Iris pigment epithelial cell (primary cell): ENCODE measurements at regions not wholly inside any gene's neighbourhood (a gene's known extent, or its start where the extent isn't known, plus 50 kb on each side); places are given as distances from the start of the nearest gene placed in this dataset.
A peak's percentile ranks its signal among the peaks of the same experiment; 100 is the strongest.
"Not testable (repeated sequence)": the region's sequence is repeated elsewhere in the genome, so short reads cannot be mapped to it uniquely, and the experiment has no call there.

Source experiments
- DNase-seq: peaks from one replicate; pipeline ENCODE4 v3.0.0-alpha.2; 2011; ENCODE audit warnings: low read depth

DNA sequence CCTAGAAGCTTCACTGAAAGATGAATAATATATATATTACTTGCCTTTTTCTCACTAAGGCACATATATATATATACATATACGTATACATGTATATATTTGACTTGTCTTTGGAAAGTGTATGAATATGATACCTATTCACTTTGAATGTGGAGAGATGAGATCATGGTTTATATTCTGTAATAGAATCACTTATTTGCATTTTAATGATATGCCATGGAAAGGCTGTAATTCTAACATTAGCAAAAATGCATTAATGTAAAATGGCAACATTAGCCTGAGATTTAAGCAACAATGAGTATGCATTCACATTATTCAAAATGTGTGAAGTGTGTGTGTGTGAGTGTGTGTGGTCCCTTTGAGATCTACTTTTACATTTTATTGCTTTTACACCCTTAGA lies 54.5 kb upstream of the PRKD1 start:
- DNase-seq: no peak

DNA sequence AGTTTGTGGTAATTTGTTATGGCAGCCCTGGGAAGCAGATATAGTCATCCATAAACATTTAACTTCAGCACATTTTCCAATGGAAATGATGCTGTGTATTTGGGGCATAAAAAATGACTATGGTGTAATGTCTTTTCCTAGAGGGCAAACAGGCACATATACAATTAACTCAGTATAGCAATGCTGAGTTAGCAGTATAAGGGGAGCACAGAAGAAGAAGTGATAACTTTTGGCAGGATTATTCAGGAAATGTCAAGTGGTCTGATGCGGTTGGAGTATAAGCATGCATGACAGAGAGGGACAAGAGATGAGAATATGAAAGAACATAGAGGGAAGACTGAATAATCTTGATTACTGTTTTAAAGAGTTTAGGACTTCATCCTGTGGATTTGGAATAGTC lies 55.3 kb upstream of the PRKD1 start:
- DNase-seq: no peak

DNA sequence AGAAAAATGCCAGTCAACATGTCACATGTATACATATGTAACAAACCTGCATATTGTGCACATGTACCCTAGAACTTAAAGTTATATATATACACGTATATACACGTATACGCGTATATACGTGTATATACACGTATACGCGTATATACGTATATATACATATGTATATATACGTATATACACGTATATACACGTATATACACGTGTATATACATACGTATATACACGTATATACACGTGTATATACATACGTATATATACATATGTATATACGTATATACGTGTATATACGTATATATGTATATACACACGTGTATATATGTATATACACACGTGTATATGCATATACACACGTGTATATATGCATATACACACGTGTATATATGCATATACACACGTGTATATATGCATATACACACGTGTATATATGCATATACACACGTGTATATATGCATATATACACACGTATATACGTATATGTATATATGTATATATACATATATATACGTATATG lies 62.8 kb upstream of the PRKD1 start:
- not testable (repeated sequence) for DNase-seq

DNA sequence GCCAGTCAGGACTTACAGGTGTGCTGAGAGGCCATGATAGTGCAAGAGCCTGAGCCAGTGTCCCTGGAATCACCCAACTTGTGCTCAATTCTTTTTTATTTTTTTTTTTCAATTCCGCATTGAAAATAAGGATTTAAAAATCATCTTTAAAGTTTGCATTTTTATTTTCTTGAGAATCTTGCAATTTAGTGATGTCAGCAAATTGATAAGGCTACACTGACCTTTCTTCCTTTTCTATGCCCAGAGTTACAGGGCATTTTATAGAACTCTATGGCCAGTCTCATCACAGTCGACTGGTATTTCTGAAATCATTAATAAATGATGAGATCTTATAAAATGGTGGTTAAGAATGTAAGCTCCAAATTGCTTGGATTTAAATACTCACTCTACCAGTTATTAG lies 63.3 kb upstream of the PRKD1 start:
- no peak for DNase-seq

DNA sequence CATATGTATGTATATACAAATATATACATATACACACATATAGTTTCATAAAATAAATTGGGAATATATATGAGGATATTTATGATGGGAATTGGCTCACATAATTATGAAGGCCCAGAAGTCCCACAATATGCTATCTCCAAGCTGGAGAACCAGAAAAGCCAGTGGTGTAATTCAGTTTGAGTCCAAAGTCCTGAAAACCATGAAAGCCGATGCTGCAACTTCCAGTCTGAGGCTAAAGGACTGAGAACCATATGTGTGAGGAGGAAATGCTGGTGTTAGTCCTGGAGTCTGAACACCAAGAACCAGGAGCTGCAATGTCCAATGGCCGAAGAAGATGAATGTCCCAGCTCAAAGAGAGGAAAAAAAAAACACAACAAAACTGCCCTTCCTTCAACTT lies 65.5 kb upstream of the PRKD1 start:
- DNase-seq: no peak

DNA sequence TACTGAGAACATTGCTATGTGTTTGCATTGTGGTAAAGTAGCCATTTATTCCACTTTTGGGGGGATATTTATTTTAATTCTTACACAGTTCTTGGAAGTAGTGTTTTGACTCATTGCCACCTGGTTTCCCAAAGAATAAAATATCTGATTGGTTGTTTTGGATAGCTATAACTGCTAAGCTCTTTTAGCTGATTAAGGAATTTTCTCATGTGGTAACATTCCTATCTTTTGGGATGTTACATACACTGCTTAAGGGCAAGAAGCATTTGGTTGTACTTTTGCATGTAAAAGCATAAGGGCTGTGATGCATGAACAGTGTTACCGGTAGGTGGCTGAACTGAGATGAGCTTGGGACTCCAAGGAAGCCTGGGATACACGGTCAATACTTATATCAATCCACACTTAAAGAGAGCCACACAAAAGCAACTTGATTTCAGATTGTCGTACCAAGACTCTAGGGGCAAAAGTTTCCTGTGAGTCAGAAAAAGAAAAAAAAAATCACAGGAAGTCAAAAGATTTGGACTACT lies 71.4 kb upstream of the PRKD1 start:
- no peak for DNase-seq

DNA sequence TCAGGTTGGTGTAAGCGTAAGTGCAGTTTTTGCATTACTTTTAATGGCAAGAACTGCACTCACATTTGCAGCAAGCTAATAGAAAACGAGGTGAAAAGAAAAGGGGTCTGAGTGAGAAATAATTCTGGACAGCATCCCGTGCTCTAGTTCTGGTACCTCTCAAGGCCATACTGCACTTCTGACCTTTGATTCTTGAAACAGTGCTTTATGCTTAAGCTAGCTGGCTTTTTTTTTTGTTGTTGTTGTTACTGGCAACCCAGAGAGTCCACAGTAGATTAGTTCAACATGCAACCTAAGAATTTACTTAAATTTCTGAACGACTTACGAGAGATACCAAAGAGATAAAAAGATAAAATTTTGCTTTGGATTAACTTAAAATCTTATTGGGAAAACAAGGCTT lies 75.2 kb upstream of the PRKD1 start:
- DNase-seq: peak; percentile 24

DNA sequence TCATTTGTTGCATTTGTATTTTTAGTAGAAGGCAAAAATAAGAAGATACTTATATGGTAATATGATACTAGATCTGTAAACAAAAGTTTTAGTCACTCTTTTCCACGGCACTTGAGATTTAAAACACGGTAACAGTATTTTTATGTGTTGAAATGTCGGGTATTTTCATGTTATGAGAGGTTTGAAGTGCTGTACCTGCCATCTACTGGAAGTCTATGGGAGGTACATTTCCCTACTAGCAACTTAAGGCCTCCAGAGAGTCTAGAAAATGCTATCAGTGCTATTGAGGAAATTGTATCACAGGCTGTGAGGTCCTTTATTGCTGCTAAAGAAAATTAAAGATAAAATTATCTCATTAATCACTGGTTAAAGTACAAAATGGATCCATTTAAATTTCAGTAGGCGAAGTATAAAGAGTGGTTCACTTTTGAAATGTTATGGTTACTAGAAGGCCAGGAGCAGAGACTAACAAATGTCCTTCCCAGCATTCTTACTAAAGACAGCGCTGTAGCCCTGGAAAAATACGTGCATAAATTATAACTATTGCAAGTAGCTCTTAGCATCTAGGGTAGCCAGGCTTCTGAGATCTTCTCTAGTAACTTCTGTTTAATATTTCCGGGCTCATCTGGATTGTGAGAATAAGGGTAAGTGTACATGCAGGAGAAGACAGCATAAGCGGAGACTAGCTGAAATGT lies 77.6 kb upstream of the PRKD1 start:
- DNase-seq: peak; percentile 89

DNA sequence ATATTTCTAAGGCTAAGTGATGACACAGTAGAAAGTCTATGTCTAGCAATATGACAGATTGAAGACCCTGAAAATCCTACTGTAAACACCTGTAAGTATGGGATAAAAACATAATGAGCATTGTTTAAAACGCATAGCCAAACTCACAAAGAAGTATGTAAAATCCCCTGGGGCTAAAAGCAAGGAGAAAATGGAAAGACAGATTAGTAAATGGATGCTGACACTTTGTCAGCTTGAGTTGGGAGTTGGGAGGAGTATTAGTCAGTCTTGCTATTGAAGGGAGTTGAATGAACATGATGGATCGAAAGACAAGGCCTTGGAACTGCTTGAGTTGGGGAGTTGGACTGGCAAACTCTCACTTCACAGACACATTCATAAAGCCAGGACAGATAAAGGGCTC lies 79.0 kb upstream of the PRKD1 start:
- DNase-seq: no peak

DNA sequence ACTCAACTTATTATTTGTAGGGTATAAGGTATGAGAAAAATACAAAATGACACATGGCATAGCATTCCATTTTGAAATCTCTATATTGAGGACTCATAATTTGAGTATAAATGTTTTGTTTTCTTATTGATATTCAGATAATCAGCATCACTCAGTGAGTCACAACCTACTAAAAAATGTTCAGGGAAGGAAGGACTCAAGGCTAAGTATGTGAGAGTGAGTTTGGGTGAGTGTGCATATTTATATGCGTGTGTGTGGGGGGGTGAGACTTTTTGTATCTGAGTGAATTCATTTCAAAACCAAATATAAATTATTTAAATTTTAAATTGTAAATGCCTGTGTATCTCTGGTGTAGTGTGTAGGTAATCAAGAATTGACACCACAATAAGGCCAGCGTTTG lies 87.8 kb upstream of the PRKD1 start:
- DNase-seq: peak; percentile 56

DNA sequence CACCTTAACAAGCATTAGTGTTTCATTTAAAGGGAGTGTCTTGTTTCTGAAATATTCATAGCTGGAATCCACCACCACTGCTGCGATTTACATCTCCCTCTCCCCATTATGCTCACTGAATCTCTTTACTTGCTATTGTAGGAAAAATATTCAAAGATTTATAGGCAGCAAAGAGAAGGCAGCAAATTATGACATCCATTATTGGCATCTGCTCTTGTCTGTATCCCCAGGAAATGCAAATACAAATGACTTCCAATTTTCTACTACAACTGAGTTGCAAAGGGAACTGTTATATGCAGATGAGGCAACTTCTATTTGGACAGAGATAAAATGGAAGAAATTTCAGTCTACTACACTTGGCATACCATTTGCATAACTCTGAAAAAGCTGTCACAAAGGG lies 88.4 kb upstream of the PRKD1 start:
- DNase-seq: no peak

DNA sequence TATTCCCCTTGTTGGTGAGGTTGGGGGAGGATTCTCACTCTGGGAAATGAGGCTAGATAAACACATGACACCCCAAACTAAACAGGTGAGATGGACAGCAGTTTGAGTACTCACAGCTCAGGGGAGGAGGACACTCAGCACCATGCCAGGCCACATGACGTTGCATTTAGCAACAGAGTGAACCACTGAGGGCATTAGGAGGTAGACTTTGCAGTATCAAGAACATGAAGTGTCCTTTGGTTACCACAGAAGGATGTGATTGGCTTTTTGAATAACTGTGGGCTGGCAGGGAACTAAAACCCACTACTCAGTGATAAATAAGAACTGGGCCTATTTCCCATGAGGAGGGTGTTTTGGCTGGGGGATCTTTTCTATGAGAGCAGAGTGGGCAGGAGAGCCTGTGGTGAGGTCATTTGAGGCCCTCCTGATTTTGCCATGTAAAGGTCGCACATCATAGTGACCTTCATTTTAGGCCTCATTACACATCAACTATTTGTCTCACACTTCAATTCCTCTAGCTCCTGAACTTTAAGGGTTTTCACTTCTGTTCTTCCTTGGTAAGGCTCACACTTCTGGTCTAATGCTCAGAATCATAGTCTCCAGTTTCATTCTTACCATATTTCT lies 89.8 kb upstream of the PRKD1 start:
- DNase-seq: no peak

DNA sequence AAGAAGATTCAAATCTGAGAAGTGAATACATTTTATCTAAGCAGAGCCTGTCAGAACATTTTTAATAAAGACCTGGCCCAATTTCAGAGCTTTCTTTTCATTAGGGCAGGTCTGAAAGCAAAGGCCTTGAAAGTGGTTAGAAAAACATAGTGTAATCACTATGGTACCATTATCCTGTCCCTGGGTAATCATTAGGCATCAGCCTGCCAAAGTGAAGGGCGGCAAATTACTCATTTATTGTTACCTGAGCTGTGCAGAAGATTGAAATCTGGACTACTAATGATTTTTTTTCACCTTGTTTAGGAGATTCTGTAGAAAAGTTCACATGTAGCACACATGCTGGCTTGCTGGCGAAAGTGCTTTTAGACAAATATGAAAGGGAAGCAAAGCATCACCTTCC lies 92.6 kb upstream of the PRKD1 start:
- DNase-seq: no peak

DNA sequence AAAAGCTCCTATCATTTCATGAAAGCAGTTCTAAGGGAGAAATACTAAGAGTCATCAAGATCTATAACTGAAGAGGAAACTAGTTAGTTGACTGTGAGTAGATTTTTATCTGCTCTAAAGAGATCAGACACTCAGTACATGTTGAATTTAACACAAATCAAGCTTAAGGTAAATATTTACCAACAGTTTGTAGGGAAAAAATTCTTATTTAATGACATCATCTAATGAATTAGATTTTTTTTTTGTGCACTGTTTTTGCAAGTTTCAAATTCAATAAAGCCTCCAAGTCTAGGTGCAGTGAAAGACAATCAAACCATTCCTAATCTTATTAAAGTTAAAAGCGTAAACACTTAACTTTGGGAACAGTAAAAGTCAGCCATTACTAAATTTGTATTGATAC lies 93.0 kb upstream of the PRKD1 start:
- no peak for DNase-seq

DNA sequence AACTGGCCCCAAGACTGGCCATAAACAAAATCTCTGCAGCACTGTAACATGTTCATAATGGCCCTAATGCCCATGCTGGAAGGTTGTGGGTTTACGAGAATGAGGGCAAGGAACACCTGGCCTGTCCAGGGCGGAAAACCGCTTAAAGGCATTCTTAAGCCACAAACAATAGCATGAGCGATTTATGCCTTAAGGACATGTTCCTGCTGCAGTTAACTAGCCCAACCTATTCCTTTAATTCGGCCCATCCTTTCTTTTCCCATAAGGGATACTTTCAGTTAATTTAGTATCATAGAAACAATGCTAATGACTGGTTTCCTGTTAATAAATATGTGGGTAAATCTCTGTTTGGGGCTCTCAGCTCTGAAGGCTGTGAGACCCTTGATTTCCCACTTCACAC lies 95.7 kb upstream of the PRKD1 start:
- not testable (repeated sequence) for DNase-seq

DNA sequence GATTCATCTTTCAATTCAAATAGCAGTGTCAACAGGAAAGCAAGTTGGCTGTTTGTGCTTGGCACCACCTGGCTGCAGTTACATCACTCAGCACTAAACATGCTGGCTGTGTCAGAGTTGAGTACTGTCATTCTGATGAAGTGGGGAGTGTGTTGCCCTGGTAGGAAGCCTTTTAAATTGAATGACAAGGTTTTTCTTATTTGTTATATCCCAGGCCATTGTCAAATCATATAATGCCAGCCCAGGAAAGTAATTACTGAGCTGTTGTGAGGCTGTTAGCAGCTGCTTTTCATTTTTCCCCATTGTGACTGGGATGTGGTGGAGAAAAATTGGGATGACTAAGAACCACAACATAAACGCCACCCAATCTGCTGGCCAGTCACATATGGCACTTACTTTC lies 106.5 kb upstream of the PRKD1 start:
- DNase-seq: peak; percentile 16

DNA sequence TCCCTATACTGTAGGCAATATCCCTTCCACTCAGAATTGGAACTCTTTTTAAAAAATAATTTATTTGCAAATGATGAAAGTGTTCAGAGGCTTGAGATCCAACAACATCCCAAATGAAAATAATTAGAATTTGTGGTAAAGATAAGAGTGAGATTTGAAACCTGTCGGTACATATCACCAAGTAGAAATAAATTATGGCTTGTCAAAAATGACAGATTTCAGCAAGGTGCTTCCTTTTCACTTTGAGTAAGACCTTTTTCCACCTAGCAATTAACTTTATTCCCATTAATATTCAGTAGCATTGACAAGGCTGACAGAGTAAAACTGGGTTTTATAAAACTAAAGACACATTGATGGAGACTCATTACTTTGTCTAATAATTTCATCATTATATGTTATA lies 107.7 kb upstream of the PRKD1 start:
- DNase-seq: no peak

DNA sequence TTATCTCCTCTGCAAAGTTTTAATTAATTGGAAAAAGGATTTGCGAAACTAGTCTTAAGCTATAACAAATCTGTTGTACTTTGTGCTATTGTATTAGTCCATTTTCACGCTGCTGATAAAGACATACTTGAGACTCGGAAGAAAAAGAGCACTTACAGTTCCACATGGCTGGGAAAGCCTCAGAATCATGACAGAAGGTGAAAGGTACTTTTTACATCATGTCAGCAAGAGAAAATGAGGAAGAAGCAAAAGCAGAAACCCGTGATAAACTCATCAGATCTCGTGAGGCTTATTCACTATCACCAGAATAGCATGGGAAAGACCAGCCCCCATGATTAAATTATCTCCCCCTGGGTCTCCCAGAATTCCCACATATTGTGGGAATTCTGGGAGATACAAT lies 118.1 kb upstream of the PRKD1 start:
- DNase-seq: no peak

DNA sequence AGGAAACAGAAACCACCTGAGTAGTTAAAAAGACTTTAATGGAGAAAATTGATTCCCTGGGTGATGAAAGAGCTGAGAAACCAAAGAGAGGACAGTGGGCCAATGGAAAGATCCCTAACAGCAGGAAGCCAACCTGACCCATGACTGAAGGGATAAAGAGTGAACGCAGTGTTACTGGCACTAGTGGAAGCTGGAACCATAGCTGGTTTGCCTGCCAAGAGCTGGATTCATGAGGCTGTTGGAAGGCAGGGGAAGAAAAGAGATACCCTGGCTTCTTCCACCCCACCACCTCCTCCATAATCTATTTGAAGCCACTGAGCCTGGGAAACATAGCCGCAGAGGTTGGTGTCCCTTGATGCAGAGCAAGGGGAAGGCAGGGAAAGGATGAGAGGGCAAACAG lies 125.5 kb upstream of the PRKD1 start:
- no peak for DNase-seq

DNA sequence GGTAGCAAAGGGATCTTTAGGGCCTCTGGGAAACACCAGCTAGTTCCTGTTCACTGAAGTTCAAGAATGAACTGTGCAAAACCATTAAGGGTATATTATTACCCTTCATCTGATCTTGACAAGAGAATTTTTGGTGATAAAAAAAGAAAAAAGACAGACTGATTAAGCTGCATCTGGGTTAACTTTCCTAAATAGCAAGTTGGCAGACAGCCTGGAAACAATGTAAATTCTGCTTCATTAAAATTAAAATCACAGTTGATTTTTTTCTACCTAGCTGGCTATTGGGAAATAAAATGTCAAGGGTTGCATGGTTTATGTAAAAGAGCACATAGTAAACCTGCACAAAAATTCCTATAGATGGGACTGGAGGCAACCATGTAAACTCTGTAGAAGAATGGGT lies 126.6 kb upstream of the PRKD1 start:
- no peak for DNase-seq

DNA sequence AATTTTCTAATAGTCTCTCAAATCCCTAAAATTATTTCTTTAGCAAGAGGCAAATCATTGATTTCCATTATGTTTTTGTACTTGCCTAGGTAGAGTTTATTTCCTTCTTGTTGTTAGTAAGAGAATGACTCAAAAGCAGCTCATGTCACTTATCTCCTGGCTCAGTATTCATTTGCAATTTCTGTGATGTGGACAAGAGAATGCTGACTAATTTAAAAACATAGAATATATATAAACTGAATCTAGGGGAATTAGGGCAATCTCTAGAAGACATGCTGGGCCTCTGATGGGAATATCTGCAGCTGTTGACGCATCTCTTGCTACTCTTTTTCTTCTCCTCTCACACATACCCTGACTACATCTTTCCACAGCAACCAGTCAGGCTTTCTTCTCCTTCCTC lies 130.8 kb upstream of the PRKD1 start:
- peak; percentile 64 for DNase-seq

DNA sequence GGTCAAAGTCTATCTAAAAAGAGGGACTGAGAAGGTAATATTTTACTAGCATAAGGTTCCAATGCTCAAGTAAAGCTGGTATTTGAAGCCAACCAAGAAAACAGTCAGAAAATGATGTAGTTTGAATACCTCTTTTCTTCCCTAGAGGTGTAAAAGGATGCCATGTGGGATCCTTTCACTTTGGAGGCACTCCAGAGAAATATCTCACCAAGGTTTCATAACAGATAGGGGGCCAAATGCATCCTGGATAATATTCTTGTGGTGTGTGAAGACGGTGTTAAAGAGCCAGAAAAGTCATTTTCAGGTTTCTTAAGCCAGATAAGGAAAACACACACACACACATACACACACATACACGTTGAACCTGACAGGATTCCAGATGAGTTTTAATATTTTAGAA lies 136.1 kb upstream of the PRKD1 start:
- DNase-seq: peak; percentile 7

DNA sequence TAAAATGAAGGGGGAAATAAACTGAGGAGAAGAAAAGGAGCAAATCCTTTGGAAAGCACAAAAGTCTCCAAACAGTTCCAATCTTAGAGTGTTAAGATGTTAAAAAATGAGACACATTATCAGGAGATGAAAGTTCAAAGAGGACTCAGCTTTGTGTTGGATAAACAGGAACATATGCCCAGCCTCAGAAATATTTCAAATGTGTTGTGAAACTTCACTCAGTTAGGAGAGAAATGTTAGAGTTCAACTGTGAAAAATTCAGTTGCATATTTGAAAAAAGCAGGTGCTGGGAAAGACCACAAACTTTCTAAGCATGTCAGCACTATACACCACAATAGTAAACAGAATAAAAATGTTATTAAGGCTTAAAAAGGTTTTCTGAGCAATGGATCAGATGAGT lies 136.8 kb upstream of the PRKD1 start:
- DNase-seq: peak; percentile 87

DNA sequence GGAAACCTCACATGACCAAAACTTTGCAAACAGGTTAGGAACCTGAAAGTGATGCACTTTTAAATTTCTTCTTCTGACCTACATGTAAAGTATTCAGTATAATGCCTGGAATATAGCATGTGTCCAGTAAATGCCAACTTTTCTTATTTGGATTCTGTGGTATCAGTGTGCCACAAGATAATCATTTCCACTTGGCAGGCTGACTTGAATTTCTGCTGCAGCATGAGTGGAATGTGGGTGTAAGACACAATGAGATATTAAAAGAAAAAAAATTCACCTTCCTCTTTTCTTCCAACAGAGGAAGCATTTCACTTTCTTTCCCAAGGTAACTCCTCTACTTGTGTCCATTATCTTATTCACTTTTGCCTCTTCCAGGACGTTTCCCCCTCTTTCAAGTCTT lies 141.9 kb upstream of the PRKD1 start:
- peak; percentile 11 for DNase-seq
